Vagina (tissue), 2 donors: ENCODE measurements at regions not wholly inside any gene's neighbourhood (a gene's known extent, or its start where the extent isn't known, plus 50 kb on each side); places are given as distances from the start of the nearest gene placed in this dataset.

Experiments used
- DNase-seq, 2 donors: peaks; one replicate each; pipeline ENCODE4 v3.0.0-alpha.2; 2017; ENCODE audit errors: extremely low spot score in 2 of 2
- H3K27ac ChIP-seq: fragments of 200-600 bp; sonication (generic); one replicate; pipeline ENCODE4 v1.5.1; 2019
- H3K27me3 ChIP-seq: fragments of 200-600 bp; sonication (generic); one replicate; pipeline ENCODE4 v1.5.1; 2019
- H3K36me3 ChIP-seq, 2 donors: fragments of 200-600 bp; sonication (generic); one replicate each; pipeline ENCODE4 v1.5.1; 2017 to 2019
- H3K4me1 ChIP-seq: fragments of 200-600 bp; sonication (generic); one replicate; pipeline ENCODE4 v1.5.1; 2019
- H3K4me3 ChIP-seq, 2 donors: fragments of 200-600 bp; sonication (generic); 1 replicate in 1 of 2; 2 replicates in 1 of 2; pipeline ENCODE4 v1.5.1; 2016 to 2019
- H3K9me3 ChIP-seq: fragments of 200-600 bp; sonication (generic); one replicate; pipeline ENCODE4 v1.5.1; 2019
- CTCF ChIP-seq, 3 experiments: fragments of 450-650 bp in 2 of 3; fragments of 200-600 bp in 1 of 3; sonication (generic) in 1 of 3; IDR thresholded peaks; one replicate each; pipeline ENCODE4 v1.5.1; 2017 to 2019; ENCODE audit warnings: antibody characterized with exemption in 3 of 3, mild to moderate bottlenecking in 2 of 3, moderate library complexity in 2 of 3
- POLR2A ChIP-seq, 2 donors: fragments of 450-650 bp; IDR thresholded peaks; one replicate each; pipeline ENCODE4 v1.6.1; 2017; ENCODE audit warnings: antibody characterized with exemption in 2 of 2, mild to moderate bottlenecking in 2 of 2, moderate library complexity in 2 of 2
- POLR2AphosphoS5 ChIP-seq, 2 donors: sonication (generic); formaldehyde crosslinking; IDR thresholded peaks; one replicate each; pipeline ENCODE4 v1.9.0; 2017; ENCODE audit warnings: antibody characterized with exemption in 2 of 2, mild to moderate bottlenecking in 2 of 2, low read depth in 1 of 2; ENCODE audit not compliant: insufficient read depth in 1 of 2
- intact Hi-C: fragments of 100-400 bp; cut with DNase I; formaldehyde crosslinking; loops from one replicate; pipeline ENCODE4 v1.15.1; 2023

GRCh38 chr6:16818992-16819626 is 57.8 kb upstream of the ATXN1 start:
- Histone ChIP-seq H3K36me3 (no peaks in the 10 kb centered on the region), H3K4me1 (no peaks in the 10 kb centered on the region), H3K9me3 (no peaks in the 10 kb centered on the region), H3K4me3 (no peak overlapping the region), H3K27me3 (no peaks in the 10 kb centered on the region), H3K27ac (no peak overlapping the region)
- intact Hi-C loops, result no loop called here
- no peak for DNase-seq
- TF ChIP-seq CTCF (IDR thresholded peaks at IDR 0.05) (no peak), POLR2AphosphoS5 (IDR thresholded peaks at IDR 0.05; ENCODE audit: insufficient read depth in 1 of 2, low read depth in 1 of 2) (no peak), POLR2A (IDR thresholded peaks at IDR 0.05) (no peak)

- Histone ChIP-seq H3K9me3 (no peaks in the 10 kb centered on the region), H3K27me3 (no peaks in the 10 kb centered on the region), H3K4me1 (no peaks in the 10 kb centered on the region), H3K36me3 (no peaks in the 10 kb centered on the region), H3K4me3 (no peak overlapping the region), H3K27ac (no peak overlapping the region)
- DNase-seq, result no peak
- intact Hi-C loops, result no loop called here
- TF ChIP-seq CTCF (IDR thresholded peaks at IDR 0.05), result no peak
- no peak for TF ChIP-seq POLR2A (IDR thresholded peaks at IDR 0.05)
- no peak for TF ChIP-seq POLR2AphosphoS5 (IDR thresholded peaks at IDR 0.05; ENCODE audit: insufficient read depth in 1 of 2, low read depth in 1 of 2)
Observed at GRCh38 chr6:16817594-16817993, 56.3 kb upstream of the ATXN1 start.

- Histone ChIP-seq H3K4me3 (no peak overlapping the region), H3K4me1 (no peaks in the 10 kb centered on the region), H3K36me3 (no peaks in the 10 kb centered on the region), H3K27ac (no peak overlapping the region), H3K9me3 (no peaks in the 10 kb centered on the region), H3K27me3 (no peaks in the 10 kb centered on the region)
- DNase-seq, result no peak
- intact Hi-C loops, result no loop called here
- TF ChIP-seq POLR2A (IDR thresholded peaks at IDR 0.05) (no peak), CTCF (IDR thresholded peaks at IDR 0.05) (no peak), POLR2AphosphoS5 (IDR thresholded peaks at IDR 0.05; ENCODE audit: insufficient read depth in 1 of 2, low read depth in 1 of 2) (no peak)
Observed at GRCh38 chr6:16816891-16817290, 55.6 kb upstream of the ATXN1 start.

- no peak overlapping the region for H3K27ac ChIP-seq
- intact Hi-C loops, result no loop called here
- H3K36me3 ChIP-seq, result no peaks in the 10 kb centered on the region
- no peaks in the 10 kb centered on the region for H3K9me3 ChIP-seq
- no peaks in the 10 kb centered on the region for H3K27me3 ChIP-seq
- no peak for DNase-seq
- no peak overlapping the region for H3K4me3 ChIP-seq
- no peak for TF ChIP-seq POLR2A (IDR thresholded peaks at IDR 0.05)
- no peak for TF ChIP-seq CTCF (IDR thresholded peaks at IDR 0.05)
- TF ChIP-seq POLR2AphosphoS5 (IDR thresholded peaks at IDR 0.05; ENCODE audit: insufficient read depth in 1 of 2, low read depth in 1 of 2), result no peak
- no peaks in the 10 kb centered on the region for H3K4me1 ChIP-seq
Observed at GRCh38 chr6:16812993-16813392, 51.7 kb upstream of the ATXN1 start.

GRCh38 chr6:16811277-16811979 is 50.2 kb upstream of the ATXN1 start:
- TF ChIP-seq POLR2A (IDR thresholded peaks at IDR 0.05), result no peak
- no peak for TF ChIP-seq CTCF (IDR thresholded peaks at IDR 0.05)
- no peak for TF ChIP-seq POLR2AphosphoS5 (IDR thresholded peaks at IDR 0.05; ENCODE audit: insufficient read depth in 1 of 2, low read depth in 1 of 2)
- Histone ChIP-seq H3K9me3 (no peaks in the 10 kb centered on the region), H3K27ac (no peak overlapping the region), H3K27me3 (no peaks in the 10 kb centered on the region), H3K4me3 (no peak overlapping the region), H3K36me3 (no peaks in the 10 kb centered on the region), H3K4me1 (no peaks in the 10 kb centered on the region)
- intact Hi-C loops, result no loop called here
- DNase-seq, result no peak
